ENCODE measurements at regions not wholly inside any gene's neighbourhood (a gene's known extent, or its start where the extent isn't known, plus 50 kb on each side); places are given as distances from the start of the nearest gene placed in this dataset.

- ATAC-seq (ENCODE audit: low FRiP score) = no peak
- no peak for TF ChIP-seq CTCF (IDR thresholded peaks at IDR 0.05)
- DNase-seq (ENCODE audit: low spot score) = no peak
Observed at GRCh38 chr6:121963826-121964225, 435.6 kb upstream of the HSF2 start.

DNA sequence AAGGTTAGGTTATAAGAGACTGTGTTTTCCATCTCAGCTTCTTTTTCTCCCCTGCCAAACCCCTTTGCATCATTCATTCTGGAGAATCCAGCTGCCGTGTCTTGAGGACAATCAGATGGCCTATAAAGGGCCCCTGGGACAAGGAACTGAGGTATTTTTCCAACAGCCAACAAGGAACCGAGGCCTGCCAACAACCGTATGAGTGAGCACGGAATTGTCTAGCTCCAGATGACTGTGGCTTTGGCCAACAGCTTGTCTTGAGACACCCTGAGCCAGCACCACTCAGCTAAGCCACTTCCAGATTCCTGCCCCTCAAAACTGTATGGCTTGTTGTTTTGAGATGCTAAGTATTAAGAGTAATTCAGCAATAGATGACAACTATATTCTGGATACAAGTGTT is 433.7 kb upstream of the HSF2 start:
- ATAC-seq (ENCODE audit: low FRiP score) (no peak), DNase-seq (ENCODE audit: low spot score) (no peak)
- no peak for TF ChIP-seq CTCF (IDR thresholded peaks at IDR 0.05)

DNA sequence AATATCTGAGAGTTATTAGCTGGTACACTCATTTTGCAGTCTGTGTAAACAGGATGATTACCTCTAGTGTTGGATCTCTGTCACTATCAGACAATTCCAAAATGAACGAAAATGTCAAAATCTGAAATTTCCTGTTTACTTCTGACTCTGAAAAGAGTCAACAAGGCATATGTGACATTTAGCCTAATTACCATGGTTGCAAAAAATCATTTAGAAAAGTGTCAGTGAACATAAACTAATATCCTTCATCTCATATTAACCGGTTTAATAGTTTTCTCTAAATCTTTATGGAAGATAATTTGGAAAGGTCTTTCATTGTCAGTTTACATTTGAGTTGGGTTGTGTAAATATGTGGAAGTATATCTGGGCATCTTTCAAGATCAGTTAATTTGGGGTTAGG is 431.8 kb upstream of the HSF2 start:
- TF ChIP-seq CTCF (IDR thresholded peaks at IDR 0.05) = no peak
- ATAC-seq (ENCODE audit: low FRiP score) = no peak
- DNase-seq (ENCODE audit: low spot score) = no peak

DNA sequence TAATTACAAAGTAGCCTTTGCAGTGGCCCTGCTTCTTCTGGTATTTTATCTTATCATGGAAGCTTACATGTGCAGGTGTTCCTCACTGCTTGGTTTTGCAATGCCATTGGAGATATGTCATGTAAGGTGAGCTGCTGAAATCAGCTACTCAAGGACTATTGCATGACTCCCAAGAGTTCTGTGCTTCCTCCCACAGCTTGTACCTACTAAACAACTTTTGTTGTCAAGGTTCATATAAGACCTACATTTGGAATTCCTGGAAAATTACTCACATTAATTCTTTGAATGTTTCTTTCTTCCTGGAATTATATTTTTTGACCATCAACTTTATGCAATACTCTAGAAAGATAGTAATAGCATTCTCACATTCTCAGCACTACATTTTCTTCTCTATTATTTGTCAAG is 427.5 kb upstream of the HSF2 start:
- no peak for TF ChIP-seq CTCF (IDR thresholded peaks at IDR 0.05)
- DNase-seq (ENCODE audit: low spot score) = no peak
- peak; percentile 84 for ATAC-seq (ENCODE audit: low FRiP score)

DNA sequence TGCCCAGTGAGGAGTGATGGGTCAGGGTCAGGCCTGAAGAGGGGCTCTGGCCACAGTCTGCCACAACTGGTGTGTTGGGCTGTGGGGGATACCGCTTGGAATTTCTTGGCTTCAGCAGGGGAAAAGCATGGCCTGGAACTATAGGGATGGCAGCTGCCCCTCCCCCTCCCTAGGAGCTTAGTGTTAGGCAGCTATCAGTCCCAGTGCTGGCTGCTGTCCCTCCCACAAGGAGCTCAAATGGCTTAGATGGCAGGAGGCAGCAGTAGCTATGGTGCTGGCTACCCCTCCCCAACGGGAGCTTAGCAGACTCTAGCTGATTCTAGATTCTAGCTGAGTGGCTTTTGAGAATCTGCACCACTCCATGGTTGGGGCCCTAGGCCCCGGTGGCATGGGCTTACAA is 414.5 kb upstream of the HSF2 start:
- no peak for TF ChIP-seq CTCF (IDR thresholded peaks at IDR 0.05)
- no peak for DNase-seq (ENCODE audit: low spot score)
- ATAC-seq (ENCODE audit: low FRiP score) = no peak

- DNase-seq (ENCODE audit: low spot score) (no peak), ATAC-seq (ENCODE audit: low FRiP score) (no peak)
- TF ChIP-seq CTCF (IDR thresholded peaks at IDR 0.05) = no peak
Observed at GRCh38 chr6:121993362-121993761, 406.1 kb upstream of the HSF2 start.

DNA sequence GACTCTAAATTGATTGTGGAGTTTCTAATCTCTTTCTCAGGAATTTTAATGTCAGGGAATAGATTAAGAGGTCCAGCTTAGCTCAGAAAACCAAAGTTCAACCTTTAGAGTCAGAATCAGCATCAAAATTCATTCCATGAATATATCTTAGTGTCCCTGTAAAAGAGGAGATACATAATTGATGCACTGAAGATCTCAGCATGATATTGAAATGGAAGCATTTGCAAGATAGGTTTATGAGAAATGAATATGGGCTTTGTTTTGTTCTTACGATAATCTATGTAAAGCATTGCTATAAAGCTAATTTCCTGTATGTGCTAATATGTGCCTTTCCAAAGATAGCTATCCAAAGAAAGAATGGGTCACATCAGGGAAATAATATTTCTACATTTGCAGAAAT is 404.5 kb upstream of the HSF2 start:
- no peak for ATAC-seq (ENCODE audit: low FRiP score)
- TF ChIP-seq CTCF (IDR thresholded peaks at IDR 0.05) = no peak
- DNase-seq (ENCODE audit: low spot score) = no peak

Measured in omental fat pad (tissue), 3 donors.